Mucosa of rectum (tissue), 2 donors: ENCODE measurements at regions not wholly inside any gene's neighbourhood (a gene's known extent, or its start where the extent isn't known, plus 50 kb on each side); places are given as distances from the start of the nearest gene placed in this dataset.
A peak's percentile ranks its signal among the peaks of the same experiment; 100 is the strongest.

ENCODE experiments used
- H3K27ac ChIP-seq, 2 donors: one replicate each; pipeline ENCODE4 v1.7.0; 2013; ENCODE audit warnings: inconsistent platforms in 2 of 2, low read depth in 2 of 2, low read length in 2 of 2
- H3K27me3 ChIP-seq, 2 donors: one replicate each; pipeline ENCODE4 v1.7.0; 2013; ENCODE audit warnings: low read length in 2 of 2; ENCODE audit not compliant: control insufficient read depth in 2 of 2, insufficient read depth in 2 of 2
- H3K36me3 ChIP-seq, 2 donors: one replicate each; pipeline ENCODE4 v1.7.0; 2013; ENCODE audit warnings: low read length in 2 of 2; ENCODE audit not compliant: control insufficient read depth in 2 of 2, insufficient read depth in 2 of 2
- H3K4me1 ChIP-seq, 2 donors: one replicate each; pipeline ENCODE4 v1.7.0; 2013; ENCODE audit warnings: low read length in 2 of 2, mild to moderate bottlenecking in 1 of 2; ENCODE audit not compliant: control insufficient read depth in 2 of 2, insufficient read depth in 2 of 2
- H3K4me3 ChIP-seq, 2 donors: one replicate each; pipeline ENCODE4 v1.7.0; 2013; ENCODE audit warnings: low read length in 2 of 2
- H3K9ac ChIP-seq, 2 donors: one replicate each; pipeline ENCODE4 v1.7.0; 2013; ENCODE audit warnings: low read length in 2 of 2, low read depth in 1 of 2, mild to moderate bottlenecking in 1 of 2
- H3K9me3 ChIP-seq, 2 donors: one replicate each; pipeline ENCODE4 v1.7.0; 2013; ENCODE audit warnings: low read length in 2 of 2; ENCODE audit not compliant: control insufficient read depth in 2 of 2
- donor health status: healthy.
- donor health status: Normal muscosa, but diverticular disease.

DNA sequence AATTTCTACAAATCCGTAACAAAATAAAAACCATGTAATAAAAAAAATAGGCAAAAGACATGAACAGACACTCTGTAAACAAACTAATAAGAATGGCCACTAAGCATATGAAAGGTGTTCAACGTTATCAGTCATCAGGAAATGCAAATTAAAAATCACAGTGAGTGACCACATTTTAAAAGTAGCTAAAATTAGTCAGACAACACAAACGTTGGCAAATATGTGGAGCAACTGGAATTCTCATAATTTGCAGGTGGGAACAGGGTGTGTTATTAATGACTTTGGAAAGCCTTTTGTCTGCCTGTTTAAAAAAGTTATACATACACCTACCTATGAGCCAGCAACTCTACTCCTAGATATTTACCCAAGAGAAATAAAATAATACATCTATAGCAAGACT lies 164.4 kb downstream of the RMI1 start:
- Histone ChIP-seq H3K9ac (no peak overlapping the region), H3K9me3 (no peaks in the 10 kb centered on the region), H3K4me3 (no peak overlapping the region), H3K4me1 (peaks cover 11 to 21% of the 10 kb centered on the region in 2 donors), H3K27me3 (peaks cover 0 to 2% of the 10 kb centered on the region in 2 donors), H3K36me3 (no peaks in the 10 kb centered on the region), H3K27ac (no peak overlapping the region)

DNA sequence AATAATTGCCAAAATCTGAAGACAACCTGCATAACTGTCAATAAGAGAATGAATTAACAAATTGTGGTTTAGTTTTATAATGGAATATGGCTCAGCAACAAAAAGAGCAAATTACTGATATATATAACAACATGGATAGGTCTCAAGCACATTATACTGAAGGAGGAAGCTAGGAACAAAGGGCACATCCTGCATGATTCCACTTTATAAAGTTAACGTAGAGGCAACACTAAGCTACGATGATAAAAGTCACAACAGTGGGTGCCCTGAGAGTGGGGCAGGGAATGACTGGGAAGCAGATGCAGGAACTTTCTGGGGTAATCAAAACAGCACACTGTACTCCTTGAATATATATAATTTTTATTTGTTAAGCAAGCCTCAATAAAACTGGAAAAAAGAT lies 165.2 kb downstream of the RMI1 start:
- Histone ChIP-seq H3K4me1 (peaks cover 4 to 18% of the 10 kb centered on the region in 2 donors), H3K4me3 (no peak overlapping the region), H3K27ac (no peak overlapping the region), H3K9ac (no peak overlapping the region), H3K9me3 (no peaks in the 10 kb centered on the region), H3K27me3 (no peaks in the 10 kb centered on the region), H3K36me3 (no peaks in the 10 kb centered on the region)

DNA sequence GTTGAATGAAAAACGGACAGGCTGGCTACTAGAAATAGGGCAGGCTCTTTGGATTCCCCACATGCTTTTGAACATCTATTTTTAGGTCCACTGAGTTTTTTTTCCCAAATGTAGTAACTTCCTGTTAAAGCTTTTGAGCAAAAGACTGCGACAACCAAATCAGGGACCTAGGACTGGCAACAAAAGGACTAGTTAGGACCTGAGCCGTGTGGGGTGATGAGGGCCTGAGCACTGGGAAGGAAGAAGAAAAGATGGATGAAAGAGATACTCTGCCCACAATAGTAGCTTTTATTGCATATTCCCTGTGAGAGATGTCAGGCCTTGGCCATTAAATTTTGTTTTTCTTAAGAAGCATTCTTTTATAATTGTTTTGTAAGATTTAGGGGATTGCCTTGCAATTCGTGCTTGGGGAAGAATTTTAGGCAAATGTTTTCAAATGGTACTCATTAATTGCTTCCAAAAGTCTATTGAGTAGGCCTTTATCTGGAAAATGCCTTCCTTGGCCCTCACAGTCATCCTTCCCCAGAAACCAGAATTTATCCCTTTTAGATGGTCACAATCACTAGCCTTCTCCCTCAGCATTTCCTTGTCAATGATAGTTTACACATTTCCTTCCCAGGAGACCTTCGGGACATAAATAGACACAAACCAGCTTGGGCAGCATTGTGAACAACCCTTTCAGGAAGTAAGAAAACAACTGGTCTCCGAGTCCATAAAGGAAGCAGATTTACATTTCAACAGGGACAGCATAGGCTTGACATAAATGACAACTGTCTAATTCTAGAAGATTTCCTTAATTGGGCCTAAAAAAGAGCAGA lies 166.5 kb downstream of the RMI1 start:
- Histone ChIP-seq H3K4me1 (peaks cover 0 to 18% of the 10 kb centered on the region in 2 donors), H3K27me3 (no peaks in the 10 kb centered on the region), H3K9me3 (no peaks in the 10 kb centered on the region), H3K4me3 (no peak overlapping the region), H3K36me3 (no peaks in the 10 kb centered on the region), H3K9ac (no peak overlapping the region), H3K27ac (peak overlapping the region in 1 of 2 donors; percentile 62)

GRCh38 chr9:84151236-84151635 lies 170.6 kb downstream of the RMI1 start:
- Histone ChIP-seq H3K27me3 (no peaks in the 10 kb centered on the region), H3K9ac (no peak overlapping the region), H3K4me1 (peaks cover 0 to 13% of the 10 kb centered on the region in 2 donors)

GRCh38 chr9:84151640-84152039 lies 171.0 kb downstream of the RMI1 start:
- no peaks in the 10 kb centered on the region for H3K36me3 ChIP-seq
- H3K9me3 ChIP-seq: no peaks in the 10 kb centered on the region
- H3K4me3 ChIP-seq: no peak overlapping the region
- H3K9ac ChIP-seq: no peak overlapping the region
- H3K27ac ChIP-seq: no peak overlapping the region
- H3K27me3 ChIP-seq: no peaks in the 10 kb centered on the region
- H3K4me1 ChIP-seq: peaks cover 0 to 9% of the 10 kb centered on the region in 2 donors

More at GRCh38 chr9:84151236-84151635, 170.6 kb downstream of the RMI1 start:
- no peaks in the 10 kb centered on the region for H3K36me3 ChIP-seq
- H3K4me3 ChIP-seq: no peak overlapping the region
- no peak overlapping the region for H3K27ac ChIP-seq
- no peaks in the 10 kb centered on the region for H3K9me3 ChIP-seq

DNA sequence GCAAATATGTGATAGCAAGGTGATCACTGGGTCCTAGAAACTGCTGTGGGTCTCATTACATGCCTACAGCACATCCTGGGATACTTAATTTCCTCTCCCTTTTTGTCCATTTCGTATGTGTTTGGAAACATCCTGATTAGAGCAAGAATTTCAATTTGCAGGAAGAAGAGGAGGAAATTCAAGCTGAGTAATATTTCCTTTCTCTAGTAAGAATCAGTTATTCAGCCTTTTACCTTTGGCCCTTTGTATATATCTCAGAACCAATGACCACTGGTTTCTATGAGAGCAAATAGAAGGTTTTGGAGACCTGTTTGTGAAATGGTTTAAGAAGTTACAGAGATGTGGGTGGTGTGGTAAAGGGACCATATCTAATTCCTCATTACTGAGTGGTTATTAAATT lies 171.6 kb downstream of the RMI1 start:
- H3K9me3 ChIP-seq: no peaks in the 10 kb centered on the region
- H3K4me3 ChIP-seq: no peak overlapping the region
- H3K27me3 ChIP-seq: no peaks in the 10 kb centered on the region
- peaks cover 0 to 4% of the 10 kb centered on the region in 2 donors for H3K4me1 ChIP-seq
- no peak overlapping the region for H3K27ac ChIP-seq
- H3K9ac ChIP-seq: no peak overlapping the region
- H3K36me3 ChIP-seq: no peaks in the 10 kb centered on the region

GRCh38 chr9:84153885-84154284 lies 173.3 kb downstream of the RMI1 start:
- no peak overlapping the region for H3K4me3 ChIP-seq
- no peak overlapping the region for H3K27ac ChIP-seq
- H3K27me3 ChIP-seq: no peaks in the 10 kb centered on the region
- H3K36me3 ChIP-seq: no peaks in the 10 kb centered on the region
- H3K4me1 ChIP-seq: no peaks in the 10 kb centered on the region
- H3K9ac ChIP-seq: no peak overlapping the region
- H3K9me3 ChIP-seq: no peaks in the 10 kb centered on the region

GRCh38 chr9:84154320-84154719 lies 173.7 kb downstream of the RMI1 start:
- Histone ChIP-seq H3K4me1 (no peaks in the 10 kb centered on the region), H3K9me3 (no peaks in the 10 kb centered on the region), H3K4me3 (no peak overlapping the region), H3K36me3 (no peaks in the 10 kb centered on the region), H3K27ac (no peak overlapping the region), H3K9ac (no peak overlapping the region), H3K27me3 (peaks cover 0 to 2% of the 10 kb centered on the region in 2 donors)

GRCh38 chr9:84163052-84163650 lies 177.4 kb downstream of the SLC28A3 start:
- Histone ChIP-seq H3K36me3 (no peaks in the 10 kb centered on the region), H3K27ac (no peak overlapping the region), H3K9me3 (no peaks in the 10 kb centered on the region), H3K27me3 (peaks cover 0 to 2% of the 10 kb centered on the region in 2 donors), H3K9ac (no peak overlapping the region), H3K4me1 (peaks cover 0 to 5% of the 10 kb centered on the region in 2 donors), H3K4me3 (no peak overlapping the region)

GRCh38 chr9:84166891-84167290 lies 173.7 kb downstream of the SLC28A3 start:
- Histone ChIP-seq H3K4me1 (peaks cover 0 to 8% of the 10 kb centered on the region in 2 donors), H3K9ac (no peak overlapping the region), H3K27ac (no peak overlapping the region), H3K4me3 (no peak overlapping the region), H3K36me3 (no peaks in the 10 kb centered on the region), H3K9me3 (no peaks in the 10 kb centered on the region), H3K27me3 (no peaks in the 10 kb centered on the region)
